Uterus (tissue), 3 donors: ENCODE measurements at regions not wholly inside any gene's neighbourhood (a gene's known extent, or its start where the extent isn't known, plus 50 kb on each side); places are given as distances from the start of the nearest gene placed in this dataset.

Experiments used
- DNase-seq, 2 donors: peaks; one replicate each; pipeline ENCODE4 v3.0.0-alpha.2; 2019 to 2020
- H3K27ac ChIP-seq, 2 donors: fragments of 200-600 bp; sonication (generic); 1 replicate in 1 of 2; 2 replicates in 1 of 2; pipeline ENCODE4 v1.5.1; 2016 to 2018
- H3K27me3 ChIP-seq, 2 donors: fragments of 200-600 bp; sonication (generic); one replicate each; pipeline ENCODE4 v1.5.1; 2018 to 2019; ENCODE audit warnings: control low read depth in 1 of 2
- H3K36me3 ChIP-seq, 2 donors: fragments of 200-600 bp; sonication (generic); one replicate each; pipeline ENCODE4 v1.5.1; 2019; ENCODE audit warnings: control low read depth in 1 of 2
- H3K4me1 ChIP-seq, 2 donors: fragments of 200-600 bp; sonication (generic); one replicate each; pipeline ENCODE4 v1.5.1; 2018 to 2019; ENCODE audit warnings: control low read depth in 1 of 2
- H3K4me3 ChIP-seq, 2 donors: fragments of 200-600 bp; sonication (generic); 1 replicate in 1 of 2; 2 replicates in 1 of 2; pipeline ENCODE4 v1.5.1; 2018 to 2019; ENCODE audit warnings: mild to moderate bottlenecking in 1 of 2
- H3K9me3 ChIP-seq, 2 donors: fragments of 200-600 bp; sonication (generic); one replicate each; pipeline ENCODE4 v1.5.1; 2019; ENCODE audit warnings: control low read depth in 1 of 2
- POLR2A ChIP-seq, 2 donors: fragments of 450-650 bp; IDR thresholded peaks; one replicate each; pipeline ENCODE4 v1.6.1; 2016; ENCODE audit warnings: antibody characterized with exemption in 2 of 2, mild to moderate bottlenecking in 1 of 2, moderate library complexity in 1 of 2
- intact Hi-C: fragments of 100-400 bp; cut with DNase I; formaldehyde crosslinking; loops from one replicate; pipeline ENCODE4 v1.15.1; 2023; ENCODE audit warnings: low total_unique reads
- TF ChIP-seq, protein P1 (sequence below), 4 experiments: fragments of 200-600 bp in 2 of 4; fragments of 450-650 bp in 2 of 4; sonication (generic) in 2 of 4; IDR thresholded peaks; one replicate each; pipeline ENCODE4 v1.5.1; 2016 to 2019; ENCODE audit warnings: antibody characterized with exemption in 4 of 4, mild to moderate bottlenecking in 2 of 4, moderate library complexity in 1 of 4
- donor health status: DM: yes; HTN: yes; CAD: no.

DNA sequence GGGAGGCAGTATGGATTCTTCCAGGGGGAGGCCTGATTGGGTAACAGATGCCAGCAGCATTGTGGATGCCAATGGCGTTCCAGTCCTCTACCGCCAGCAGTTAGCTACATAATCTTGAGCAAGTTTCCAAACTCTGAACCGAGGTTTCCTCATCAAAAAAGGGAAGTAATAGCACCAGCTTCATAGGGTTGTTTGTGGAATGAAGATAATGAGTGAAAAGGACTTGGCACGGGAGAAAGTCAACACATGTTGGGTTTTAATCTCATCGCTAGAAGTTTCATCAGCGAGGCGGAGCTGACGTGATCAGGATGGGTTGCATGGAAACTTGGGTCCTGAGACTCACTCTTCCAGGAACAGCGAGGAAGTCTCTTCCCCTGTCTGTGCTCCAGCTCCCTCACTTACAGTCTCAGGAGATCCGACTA lies 266.7 kb downstream of the SH3BP4 start:
- Histone ChIP-seq H3K27me3 (no peaks in the 10 kb centered on the region), H3K9me3 (no peaks in the 10 kb centered on the region), H3K36me3 (no peaks in the 10 kb centered on the region), H3K4me1 (no peaks in the 10 kb centered on the region), H3K4me3 (no peak overlapping the region), H3K27ac (no peak overlapping the region)
- TF ChIP-seq, protein P1, sequence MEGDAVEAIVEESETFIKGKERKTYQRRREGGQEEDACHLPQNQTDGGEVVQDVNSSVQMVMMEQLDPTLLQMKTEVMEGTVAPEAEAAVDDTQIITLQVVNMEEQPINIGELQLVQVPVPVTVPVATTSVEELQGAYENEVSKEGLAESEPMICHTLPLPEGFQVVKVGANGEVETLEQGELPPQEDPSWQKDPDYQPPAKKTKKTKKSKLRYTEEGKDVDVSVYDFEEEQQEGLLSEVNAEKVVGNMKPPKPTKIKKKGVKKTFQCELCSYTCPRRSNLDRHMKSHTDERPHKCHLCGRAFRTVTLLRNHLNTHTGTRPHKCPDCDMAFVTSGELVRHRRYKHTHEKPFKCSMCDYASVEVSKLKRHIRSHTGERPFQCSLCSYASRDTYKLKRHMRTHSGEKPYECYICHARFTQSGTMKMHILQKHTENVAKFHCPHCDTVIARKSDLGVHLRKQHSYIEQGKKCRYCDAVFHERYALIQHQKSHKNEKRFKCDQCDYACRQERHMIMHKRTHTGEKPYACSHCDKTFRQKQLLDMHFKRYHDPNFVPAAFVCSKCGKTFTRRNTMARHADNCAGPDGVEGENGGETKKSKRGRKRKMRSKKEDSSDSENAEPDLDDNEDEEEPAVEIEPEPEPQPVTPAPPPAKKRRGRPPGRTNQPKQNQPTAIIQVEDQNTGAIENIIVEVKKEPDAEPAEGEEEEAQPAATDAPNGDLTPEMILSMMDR (IDR thresholded peaks at IDR 0.05), result no peak
- TF ChIP-seq POLR2A (IDR thresholded peaks at IDR 0.05), result no peak
- no peak for DNase-seq
- intact Hi-C loops, result no loop called here

DNA sequence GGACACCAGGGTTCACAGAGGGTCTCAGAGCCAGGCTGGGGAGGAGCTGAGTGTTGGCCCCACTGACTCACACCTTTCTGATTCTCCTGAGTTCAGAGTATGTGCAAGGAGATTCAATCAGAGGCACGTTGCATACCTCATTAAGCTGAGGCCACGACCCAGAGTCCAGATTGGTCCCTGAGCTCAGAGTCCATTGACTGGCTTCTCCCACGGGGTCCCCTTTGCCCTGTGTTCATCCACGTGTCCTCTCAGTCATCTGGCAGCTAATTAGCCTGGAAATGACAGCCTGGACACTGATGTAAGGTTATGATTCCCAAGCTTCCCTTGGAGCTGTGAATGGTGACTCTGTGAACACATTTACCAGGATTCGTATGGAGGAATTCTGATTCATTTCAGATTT lies 267.2 kb downstream of the SH3BP4 start:
- H3K27ac ChIP-seq, result no peak overlapping the region
- H3K4me3 ChIP-seq, result no peak overlapping the region
- intact Hi-C loops, result no loop called here
- no peaks in the 10 kb centered on the region for H3K27me3 ChIP-seq
- TF ChIP-seq POLR2A (IDR thresholded peaks at IDR 0.05), result no peak
- TF ChIP-seq, protein P1 (IDR thresholded peaks at IDR 0.05), result no peak
- no peaks in the 10 kb centered on the region for H3K9me3 ChIP-seq
- H3K36me3 ChIP-seq, result no peaks in the 10 kb centered on the region
- H3K4me1 ChIP-seq, result no peaks in the 10 kb centered on the region
- no peak for DNase-seq

DNA sequence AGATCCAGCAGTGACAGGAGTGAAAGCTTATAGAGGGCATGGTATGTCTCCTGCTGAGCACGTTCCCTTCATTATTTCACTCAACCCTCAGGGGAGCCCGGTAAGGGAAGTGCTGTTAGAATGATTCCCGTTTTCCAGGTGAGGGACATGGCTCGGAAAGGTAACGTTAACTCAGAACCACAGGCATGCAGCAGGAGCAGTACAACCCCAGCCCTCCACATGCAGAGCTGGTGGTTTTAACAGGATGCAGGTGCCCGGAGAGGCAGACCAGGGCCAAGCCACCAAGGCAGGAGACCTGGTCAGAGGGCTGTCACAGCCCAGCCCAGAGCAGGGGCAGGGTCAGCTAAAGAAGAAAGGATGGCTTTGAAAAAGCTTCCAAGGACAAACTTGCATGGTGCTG lies 268.5 kb downstream of the SH3BP4 start:
- Histone ChIP-seq H3K9me3 (no peaks in the 10 kb centered on the region), H3K27ac (no peak overlapping the region), H3K4me1 (no peaks in the 10 kb centered on the region), H3K36me3 (no peaks in the 10 kb centered on the region), H3K27me3 (no peaks in the 10 kb centered on the region), H3K4me3 (no peak overlapping the region)
- intact Hi-C loops, result no loop called here
- no peak for DNase-seq
- TF ChIP-seq, protein P1 (IDR thresholded peaks at IDR 0.05), result no peak
- no peak for TF ChIP-seq POLR2A (IDR thresholded peaks at IDR 0.05)

DNA sequence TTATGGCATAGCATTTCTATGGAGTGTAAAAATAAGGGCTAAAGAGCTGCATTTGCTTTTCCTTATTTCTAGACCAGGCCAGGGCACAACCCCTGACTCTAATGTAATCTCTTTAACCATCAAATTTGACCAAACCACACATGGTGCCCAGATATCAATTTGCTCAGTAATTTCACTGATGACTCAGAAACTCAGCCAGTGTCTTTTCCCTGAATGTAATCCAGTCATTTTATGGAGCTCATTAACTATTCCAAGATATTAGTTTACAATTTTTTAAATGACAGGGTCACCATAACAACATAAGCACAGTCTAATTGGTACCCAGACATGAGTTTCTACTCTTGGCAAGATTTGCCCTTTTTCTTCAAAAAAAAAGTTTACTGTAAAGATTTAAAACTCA lies 270.8 kb upstream of the AGAP1 start:
- no peak for DNase-seq
- TF ChIP-seq, protein P1 (IDR thresholded peaks at IDR 0.05), result no peak
- TF ChIP-seq POLR2A (IDR thresholded peaks at IDR 0.05), result no peak
- H3K4me3 ChIP-seq, result no peak overlapping the region
- H3K9me3 ChIP-seq, result no peaks in the 10 kb centered on the region
- H3K27ac ChIP-seq, result no peak overlapping the region
- H3K4me1 ChIP-seq, result no peaks in the 10 kb centered on the region
- H3K27me3 ChIP-seq, result no peaks in the 10 kb centered on the region
- H3K36me3 ChIP-seq, result no peaks in the 10 kb centered on the region
- intact Hi-C loops, result no loop called here

DNA sequence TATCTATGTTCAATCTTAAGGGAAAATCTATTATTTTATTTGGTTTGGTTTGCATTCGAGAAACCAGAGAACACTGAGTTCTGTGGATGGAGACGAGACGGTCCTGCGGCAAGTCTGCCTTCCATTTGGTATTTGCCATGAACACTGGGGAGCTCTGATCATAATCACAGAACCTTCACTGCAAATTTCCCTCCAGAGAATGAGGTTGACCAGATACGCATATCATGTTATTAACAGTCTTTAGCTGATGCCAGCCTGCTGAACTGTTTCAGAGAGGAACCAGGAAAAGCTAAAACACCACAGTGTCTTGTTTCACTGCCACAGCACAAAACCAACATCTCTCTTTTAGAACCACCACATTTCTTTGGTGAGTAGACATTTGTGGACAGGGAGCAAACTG lies 269.4 kb upstream of the AGAP1 start:
- no peaks in the 10 kb centered on the region for H3K36me3 ChIP-seq
- no peak overlapping the region for H3K27ac ChIP-seq
- no peak for DNase-seq
- no peak overlapping the region for H3K4me3 ChIP-seq
- H3K9me3 ChIP-seq, result no peaks in the 10 kb centered on the region
- H3K27me3 ChIP-seq, result no peaks in the 10 kb centered on the region
- intact Hi-C loops, result no loop called here
- H3K4me1 ChIP-seq, result no peaks in the 10 kb centered on the region
- TF ChIP-seq, protein P1 (IDR thresholded peaks at IDR 0.05), result no peak
- no peak for TF ChIP-seq POLR2A (IDR thresholded peaks at IDR 0.05)
